HepG2 (cell line): ENCODE measurements at regions not wholly inside any gene's neighbourhood (a gene's known extent, or its start where the extent isn't known, plus 50 kb on each side); places are given as distances from the start of the nearest gene placed in this dataset.

ENCODE experiments used
- ELF1 ChIP-seq: sonication (generic); formaldehyde crosslinking; IDR thresholded peaks from 2 replicates; pipeline ENCODE4 v1.4.0; 2020; ENCODE audit warnings: missing genetic modification reagents
- EP300 ChIP-seq, 3 experiments: sonication (generic) in 1 of 3; formaldehyde crosslinking in 1 of 3; IDR thresholded peaks; 2 replicates each; pipeline versions ENCODE4 v1.5.1 to v1.6.1; 2011 to 2020; ENCODE audit warnings: low read depth in 2 of 3, low read length in 2 of 3, borderline replicate concordance in 1 of 3, improper control_type of control experiment in 1 of 3, mild to moderate bottlenecking in 1 of 3, missing genetic modification reagents in 1 of 3, moderate library complexity in 1 of 3
- FOXA1 ChIP-seq, 2 experiments: fragments of 450-650 bp in 1 of 2; sonication (generic) in 1 of 2; formaldehyde crosslinking in 1 of 2; IDR thresholded peaks; 2 replicates each; pipeline versions ENCODE4 v1.4.0 to v1.6.1; 2016 to 2020; ENCODE audit warnings: missing genetic modification reagents in 1 of 2
- FOXK2 ChIP-seq: fragments of 450-650 bp; IDR thresholded peaks from 2 replicates; pipeline ENCODE4 v1.6.1; 2016
- HNRNPK ChIP-seq: fragments of 200-400 bp; formaldehyde crosslinking; IDR thresholded peaks from 2 replicates; pipeline ENCODE4 v1.6.1; 2018; ENCODE audit warnings: low read length, low read depth, moderate library complexity, mild to moderate bottlenecking; ENCODE audit not compliant: poor library complexity, severe bottlenecking
- JUNB ChIP-seq: sonication (generic); formaldehyde crosslinking; IDR thresholded peaks from 2 replicates; pipeline ENCODE4 v1.8.0; 2022; ENCODE audit warnings: missing genetic modification reagents, mild to moderate bottlenecking, borderline replicate concordance
- POLR2A ChIP-seq, 2 experiments: IDR thresholded peaks; 2 replicates each; pipeline ENCODE4 v1.6.1; 2011; ENCODE audit warnings: low read depth in 2 of 2, low read length in 2 of 2, mild to moderate bottlenecking in 1 of 2, moderate library complexity in 1 of 2; ENCODE audit not compliant: insufficient read depth in 1 of 2
- POLR2AphosphoS5 ChIP-seq: IDR thresholded peaks from 2 replicates; pipeline ENCODE4 v1.6.1; 2012; ENCODE audit warnings: low read depth, low read length
- YY1 ChIP-seq: IDR thresholded peaks from 2 replicates; pipeline ENCODE4 v1.6.1; 2011; ENCODE audit warnings: low read length, low read depth, moderate library complexity, mild to moderate bottlenecking; ENCODE audit not compliant: insufficient read depth, insufficient replicate concordance
- ZNF232 ChIP-seq: sonication (generic); formaldehyde crosslinking; IDR thresholded peaks from 2 replicates; pipeline ENCODE4 v1.4.0; 2020; ENCODE audit warnings: missing genetic modification reagents, borderline replicate concordance
- TF ChIP-seq, protein P1 (sequence below): sonication (generic); formaldehyde crosslinking; IDR thresholded peaks from 2 replicates; pipeline ENCODE4 v1.5.0; 2020; ENCODE audit warnings: mild to moderate bottlenecking, missing genetic modification reagents, borderline replicate concordance
- TF ChIP-seq, protein P2 (sequence below): sonication (generic); formaldehyde crosslinking; IDR thresholded peaks from 2 replicates; pipeline ENCODE4 v1.5.0; 2020; ENCODE audit warnings: mild to moderate bottlenecking, missing genetic modification reagents, moderate library complexity
- TF ChIP-seq, protein P3 (sequence below): sonication (generic); formaldehyde crosslinking; conservative IDR thresholded peaks from 2 replicates; pipeline ENCODE4 v1.5.0; 2020; ENCODE audit warnings: missing genetic modification reagents

DNA sequence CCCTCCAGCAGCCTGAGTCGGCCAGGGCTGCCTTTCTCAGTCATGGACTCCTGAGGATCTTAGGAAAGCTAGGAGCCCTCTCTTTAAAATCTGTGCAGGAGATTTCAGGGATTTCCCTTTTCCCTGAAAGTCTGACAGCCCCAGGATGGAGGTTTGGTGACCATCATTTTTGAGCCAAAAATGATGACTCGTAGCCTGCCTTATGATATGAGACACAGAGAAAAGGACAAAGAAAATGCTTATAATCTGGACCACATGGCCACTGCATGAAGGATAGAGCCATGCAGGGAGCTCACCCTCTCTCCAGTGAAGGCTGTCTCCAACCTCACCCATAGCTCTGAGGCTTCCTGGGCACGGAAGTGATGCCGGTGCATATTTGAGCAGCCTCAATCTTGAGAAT lies 106.6 kb upstream of the CHST15 start:
- TF ChIP-seq, protein P1, sequence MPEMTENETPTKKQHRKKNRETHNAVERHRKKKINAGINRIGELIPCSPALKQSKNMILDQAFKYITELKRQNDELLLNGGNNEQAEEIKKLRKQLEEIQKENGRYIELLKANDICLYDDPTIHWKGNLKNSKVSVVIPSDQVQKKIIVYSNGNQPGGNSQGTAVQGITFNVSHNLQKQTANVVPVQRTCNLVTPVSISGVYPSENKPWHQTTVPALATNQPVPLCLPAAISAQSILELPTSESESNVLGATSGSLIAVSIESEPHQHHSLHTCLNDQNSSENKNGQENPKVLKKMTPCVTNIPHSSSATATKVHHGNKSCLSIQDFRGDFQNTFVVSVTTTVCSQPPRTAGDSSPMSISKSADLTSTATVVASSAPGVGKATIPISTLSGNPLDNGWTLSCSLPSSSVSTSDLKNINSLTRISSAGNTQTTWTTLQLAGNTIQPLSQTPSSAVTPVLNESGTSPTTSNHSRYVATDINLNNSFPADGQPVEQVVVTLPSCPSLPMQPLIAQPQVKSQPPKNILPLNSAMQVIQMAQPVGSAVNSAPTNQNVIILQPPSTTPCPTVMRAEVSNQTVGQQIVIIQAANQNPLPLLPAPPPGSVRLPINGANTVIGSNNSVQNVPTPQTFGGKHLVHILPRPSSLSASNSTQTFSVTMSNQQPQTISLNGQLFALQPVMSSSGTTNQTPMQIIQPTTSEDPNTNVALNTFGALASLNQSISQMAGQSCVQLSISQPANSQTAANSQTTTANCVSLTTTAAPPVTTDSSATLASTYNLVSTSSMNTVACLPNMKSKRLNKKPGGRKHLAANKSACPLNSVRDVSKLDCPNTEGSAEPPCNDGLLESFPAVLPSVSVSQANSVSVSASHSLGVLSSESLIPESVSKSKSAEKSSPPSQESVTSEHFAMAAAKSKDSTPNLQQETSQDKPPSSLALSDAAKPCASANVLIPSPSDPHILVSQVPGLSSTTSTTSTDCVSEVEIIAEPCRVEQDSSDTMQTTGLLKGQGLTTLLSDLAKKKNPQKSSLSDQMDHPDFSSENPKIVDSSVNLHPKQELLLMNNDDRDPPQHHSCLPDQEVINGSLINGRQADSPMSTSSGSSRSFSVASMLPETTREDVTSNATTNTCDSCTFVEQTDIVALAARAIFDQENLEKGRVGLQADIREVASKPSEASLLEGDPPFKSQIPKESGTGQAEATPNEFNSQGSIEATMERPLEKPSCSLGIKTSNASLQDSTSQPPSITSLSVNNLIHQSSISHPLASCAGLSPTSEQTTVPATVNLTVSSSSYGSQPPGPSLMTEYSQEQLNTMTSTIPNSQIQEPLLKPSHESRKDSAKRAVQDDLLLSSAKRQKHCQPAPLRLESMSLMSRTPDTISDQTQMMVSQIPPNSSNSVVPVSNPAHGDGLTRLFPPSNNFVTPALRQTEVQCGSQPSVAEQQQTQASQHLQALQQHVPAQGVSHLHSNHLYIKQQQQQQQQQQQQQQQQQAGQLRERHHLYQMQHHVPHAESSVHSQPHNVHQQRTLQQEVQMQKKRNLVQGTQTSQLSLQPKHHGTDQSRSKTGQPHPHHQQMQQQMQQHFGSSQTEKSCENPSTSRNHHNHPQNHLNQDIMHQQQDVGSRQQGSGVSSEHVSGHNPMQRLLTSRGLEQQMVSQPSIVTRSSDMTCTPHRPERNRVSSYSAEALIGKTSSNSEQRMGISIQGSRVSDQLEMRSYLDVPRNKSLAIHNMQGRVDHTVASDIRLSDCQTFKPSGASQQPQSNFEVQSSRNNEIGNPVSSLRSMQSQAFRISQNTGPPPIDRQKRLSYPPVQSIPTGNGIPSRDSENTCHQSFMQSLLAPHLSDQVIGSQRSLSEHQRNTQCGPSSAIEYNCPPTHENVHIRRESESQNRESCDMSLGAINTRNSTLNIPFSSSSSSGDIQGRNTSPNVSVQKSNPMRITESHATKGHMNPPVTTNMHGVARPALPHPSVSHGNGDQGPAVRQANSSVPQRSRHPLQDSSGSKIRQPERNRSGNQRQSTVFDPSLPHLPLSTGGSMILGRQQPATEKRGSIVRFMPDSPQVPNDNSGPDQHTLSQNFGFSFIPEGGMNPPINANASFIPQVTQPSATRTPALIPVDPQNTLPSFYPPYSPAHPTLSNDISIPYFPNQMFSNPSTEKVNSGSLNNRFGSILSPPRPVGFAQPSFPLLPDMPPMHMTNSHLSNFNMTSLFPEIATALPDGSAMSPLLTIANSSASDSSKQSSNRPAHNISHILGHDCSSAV (CRISPR knock-in tag), result no peak
- no peak for TF ChIP-seq POLR2AphosphoS5
- no peak for TF ChIP-seq FOXA1 (IDR thresholded peaks at IDR 0.05)
- TF ChIP-seq FOXA1 (CRISPR knock-in tag; IDR thresholded peaks at IDR 0.05), result no peak
- TF ChIP-seq, protein P2, sequence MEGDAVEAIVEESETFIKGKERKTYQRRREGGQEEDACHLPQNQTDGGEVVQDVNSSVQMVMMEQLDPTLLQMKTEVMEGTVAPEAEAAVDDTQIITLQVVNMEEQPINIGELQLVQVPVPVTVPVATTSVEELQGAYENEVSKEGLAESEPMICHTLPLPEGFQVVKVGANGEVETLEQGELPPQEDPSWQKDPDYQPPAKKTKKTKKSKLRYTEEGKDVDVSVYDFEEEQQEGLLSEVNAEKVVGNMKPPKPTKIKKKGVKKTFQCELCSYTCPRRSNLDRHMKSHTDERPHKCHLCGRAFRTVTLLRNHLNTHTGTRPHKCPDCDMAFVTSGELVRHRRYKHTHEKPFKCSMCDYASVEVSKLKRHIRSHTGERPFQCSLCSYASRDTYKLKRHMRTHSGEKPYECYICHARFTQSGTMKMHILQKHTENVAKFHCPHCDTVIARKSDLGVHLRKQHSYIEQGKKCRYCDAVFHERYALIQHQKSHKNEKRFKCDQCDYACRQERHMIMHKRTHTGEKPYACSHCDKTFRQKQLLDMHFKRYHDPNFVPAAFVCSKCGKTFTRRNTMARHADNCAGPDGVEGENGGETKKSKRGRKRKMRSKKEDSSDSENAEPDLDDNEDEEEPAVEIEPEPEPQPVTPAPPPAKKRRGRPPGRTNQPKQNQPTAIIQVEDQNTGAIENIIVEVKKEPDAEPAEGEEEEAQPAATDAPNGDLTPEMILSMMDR (CRISPR knock-in tag), result no peak
- TF ChIP-seq, protein P3, sequence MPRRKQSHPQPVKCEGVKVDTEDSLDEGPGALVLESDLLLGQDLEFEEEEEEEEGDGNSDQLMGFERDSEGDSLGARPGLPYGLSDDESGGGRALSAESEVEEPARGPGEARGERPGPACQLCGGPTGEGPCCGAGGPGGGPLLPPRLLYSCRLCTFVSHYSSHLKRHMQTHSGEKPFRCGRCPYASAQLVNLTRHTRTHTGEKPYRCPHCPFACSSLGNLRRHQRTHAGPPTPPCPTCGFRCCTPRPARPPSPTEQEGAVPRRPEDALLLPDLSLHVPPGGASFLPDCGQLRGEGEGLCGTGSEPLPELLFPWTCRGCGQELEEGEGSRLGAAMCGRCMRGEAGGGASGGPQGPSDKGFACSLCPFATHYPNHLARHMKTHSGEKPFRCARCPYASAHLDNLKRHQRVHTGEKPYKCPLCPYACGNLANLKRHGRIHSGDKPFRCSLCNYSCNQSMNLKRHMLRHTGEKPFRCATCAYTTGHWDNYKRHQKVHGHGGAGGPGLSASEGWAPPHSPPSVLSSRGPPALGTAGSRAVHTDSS, result no peak
- no peak for TF ChIP-seq EP300 (IDR thresholded peaks at IDR 0.05; ENCODE audit: low read depth in 2 of 2, low read length in 2 of 2)
- TF ChIP-seq EP300 (CRISPR knock-in tag; IDR thresholded peaks at IDR 0.05; ENCODE audit: borderline replicate concordance), result no peak
- no peak for TF ChIP-seq HNRNPK
- TF ChIP-seq JUNB, result no peak
- no peak for TF ChIP-seq YY1
- TF ChIP-seq FOXK2, result no peak
- TF ChIP-seq ZNF232 (CRISPR knock-in tag), result no peak
- no peak for TF ChIP-seq ELF1
- no peak for TF ChIP-seq POLR2A (IDR thresholded peaks at IDR 0.05; ENCODE audit: insufficient read depth in 1 of 2, low read depth in 2 of 2, low read length in 2 of 2)
